ENCODE measurements at regions not wholly inside any gene's neighbourhood (a gene's known extent, or its start where the extent isn't known, plus 50 kb on each side); places are given as distances from the start of the nearest gene placed in this dataset.
"Not testable (repeated sequence)": the region's sequence is repeated elsewhere in the genome, so short reads cannot be mapped to it uniquely, and the experiment has no call there.

- Mint-ChIP-seq H3K4me3 (no peak overlapping the region), H3K36me3 (ENCODE audit: insufficient read depth in 2 of 2) (no peaks in the 10 kb centered on the region), H3K27ac (no peak overlapping the region), H3K27me3 (ENCODE audit: low read depth) (peaks cover 9% of the 10 kb centered on the region), H3K9me3 (no peaks in the 10 kb centered on the region), H3K4me1 (ENCODE audit: low read depth) (peaks cover 11% of the 10 kb centered on the region)
- no peak for ATAC-seq (replicated peaks in 1 of 2)
- DNase-seq: no peak
Measured at GRCh38 chr17:64773386-64773835, 111.3 kb upstream of the SMURF2 start.

- H3K27me3 Mint-ChIP-seq (ENCODE audit: low read depth): peaks cover 8% of the 10 kb centered on the region
- H3K27ac Mint-ChIP-seq: no peak overlapping the region
- no peaks in the 10 kb centered on the region for H3K9me3 Mint-ChIP-seq
- H3K4me1 Mint-ChIP-seq (ENCODE audit: low read depth): peaks cover 10% of the 10 kb centered on the region
- no peak for ATAC-seq (replicated peaks in 1 of 2)
- H3K36me3 Mint-ChIP-seq (ENCODE audit: insufficient read depth in 2 of 2): no peaks in the 10 kb centered on the region
- no peak for DNase-seq
- no peak overlapping the region for H3K4me3 Mint-ChIP-seq
Measured at GRCh38 chr17:64772845-64773299, 110.8 kb upstream of the SMURF2 start.

GRCh38 chr17:64771980-64772844 is 110.1 kb upstream of the SMURF2 start:
- no peak overlapping the region for H3K4me3 Mint-ChIP-seq
- H3K27me3 Mint-ChIP-seq (ENCODE audit: low read depth): peaks cover 1% of the 10 kb centered on the region
- H3K9me3 Mint-ChIP-seq: no peaks in the 10 kb centered on the region
- H3K27ac Mint-ChIP-seq: no peak overlapping the region
- peaks cover 4% of the 10 kb centered on the region for H3K4me1 Mint-ChIP-seq (ENCODE audit: low read depth)
- ATAC-seq (replicated peaks in 1 of 2): no peak
- H3K36me3 Mint-ChIP-seq (ENCODE audit: insufficient read depth in 2 of 2): no peaks in the 10 kb centered on the region
- no peak for DNase-seq

- no peaks in the 10 kb centered on the region for H3K27me3 Mint-ChIP-seq (ENCODE audit: low read depth)
- ATAC-seq (replicated peaks in 1 of 2) (no peak), DNase-seq (no peak)
- no peaks in the 10 kb centered on the region for H3K4me1 Mint-ChIP-seq (ENCODE audit: low read depth)
- H3K4me3 Mint-ChIP-seq: no peak overlapping the region
- H3K36me3 Mint-ChIP-seq (ENCODE audit: insufficient read depth in 2 of 2): no peaks in the 10 kb centered on the region
- H3K27ac Mint-ChIP-seq: no peak overlapping the region
- H3K9me3 Mint-ChIP-seq: no peaks in the 10 kb centered on the region
Measured at GRCh38 chr17:64769712-64770111, 107.6 kb upstream of the SMURF2 start.

GRCh38 chr17:64767269-64767997 is 105.3 kb upstream of the SMURF2 start:
- no peak for ATAC-seq (replicated peaks in 1 of 2)
- DNase-seq: no peak
- H3K4me1 Mint-ChIP-seq (ENCODE audit: low read depth): no peaks in the 10 kb centered on the region
- H3K36me3 Mint-ChIP-seq (ENCODE audit: insufficient read depth in 2 of 2): no peaks in the 10 kb centered on the region
- H3K4me3 Mint-ChIP-seq: no peak overlapping the region
- no peaks in the 10 kb centered on the region for H3K27me3 Mint-ChIP-seq (ENCODE audit: low read depth)
- H3K9me3 Mint-ChIP-seq: no peaks in the 10 kb centered on the region
- H3K27ac Mint-ChIP-seq: no peak overlapping the region

GRCh38 chr17:64765191-64765889 is 103.2 kb upstream of the SMURF2 start:
- Mint-ChIP-seq H3K27ac (no peak overlapping the region), H3K4me3 (no peak overlapping the region), H3K4me1 (ENCODE audit: low read depth) (no peaks in the 10 kb centered on the region), H3K9me3 (no peaks in the 10 kb centered on the region), H3K36me3 (ENCODE audit: insufficient read depth in 2 of 2) (no peaks in the 10 kb centered on the region), H3K27me3 (ENCODE audit: low read depth) (no peaks in the 10 kb centered on the region)
- no peak for DNase-seq
- no peak for ATAC-seq (replicated peaks in 1 of 2)

GRCh38 chr17:64750891-64751677 is 89.0 kb upstream of the SMURF2 start:
- Mint-ChIP-seq H3K4me1 (ENCODE audit: low read depth) (no peaks in the 10 kb centered on the region), H3K9me3 (no peaks in the 10 kb centered on the region), H3K27me3 (ENCODE audit: low read depth) (no peaks in the 10 kb centered on the region), H3K27ac (no peak overlapping the region), H3K36me3 (ENCODE audit: insufficient read depth in 2 of 2) (peaks cover 0 to 1% of the 10 kb centered on the region in 2 donors), H3K4me3 (no peak overlapping the region)
- DNase-seq (no peak), ATAC-seq (replicated peaks in 1 of 2) (no peak)

GRCh38 chr17:64750478-64750877 is 88.4 kb upstream of the SMURF2 start:
- Mint-ChIP-seq H3K27me3 (ENCODE audit: low read depth) (no peaks in the 10 kb centered on the region), H3K4me3 (no peak overlapping the region), H3K9me3 (no peaks in the 10 kb centered on the region), H3K27ac (no peak overlapping the region), H3K36me3 (ENCODE audit: insufficient read depth in 2 of 2) (peaks cover 0 to 1% of the 10 kb centered on the region in 2 donors), H3K4me1 (ENCODE audit: low read depth) (no peaks in the 10 kb centered on the region)
- DNase-seq (no peak), ATAC-seq (replicated peaks in 1 of 2) (no peak)

- DNase-seq: no peak
- Mint-ChIP-seq H3K27ac (no peak overlapping the region), H3K36me3 (ENCODE audit: insufficient read depth in 2 of 2) (peaks cover 0 to 1% of the 10 kb centered on the region in 2 donors), H3K4me1 (ENCODE audit: low read depth) (no peaks in the 10 kb centered on the region), H3K9me3 (no peaks in the 10 kb centered on the region), H3K27me3 (ENCODE audit: low read depth) (no peaks in the 10 kb centered on the region), H3K4me3 (no peak overlapping the region)
- ATAC-seq (replicated peaks in 1 of 2): no peak
Measured at GRCh38 chr17:64749306-64749705, 87.2 kb upstream of the SMURF2 start.

- Mint-ChIP-seq H3K4me3 (no peak overlapping the region), H3K27me3 (ENCODE audit: low read depth) (no peaks in the 10 kb centered on the region), H3K9me3 (no peaks in the 10 kb centered on the region), H3K4me1 (ENCODE audit: low read depth) (no peaks in the 10 kb centered on the region), H3K36me3 (ENCODE audit: insufficient read depth in 2 of 2) (no peaks in the 10 kb centered on the region), H3K27ac (no peak overlapping the region)
- no peak for ATAC-seq (replicated peaks in 1 of 2)
- DNase-seq: no peak
Measured at GRCh38 chr17:64747938-64748540, 85.9 kb upstream of the SMURF2 start.

- Mint-ChIP-seq H3K9me3 (no peaks in the 10 kb centered on the region), H3K27me3 (ENCODE audit: low read depth) (no peaks in the 10 kb centered on the region), H3K4me3 (no peak overlapping the region), H3K27ac (no peak overlapping the region), H3K36me3 (ENCODE audit: insufficient read depth in 2 of 2) (no peaks in the 10 kb centered on the region), H3K4me1 (ENCODE audit: low read depth) (peaks cover 10% of the 10 kb centered on the region)
- ATAC-seq (replicated peaks in 1 of 2): no peak
- DNase-seq: no peak
Measured at GRCh38 chr17:64742326-64742725, 80.2 kb upstream of the SMURF2 start.

GRCh38 chr17:64741916-64742315 is 79.8 kb upstream of the SMURF2 start:
- not testable (repeated sequence) for DNase-seq; H3K4me3 Mint-ChIP-seq; ATAC-seq (replicated peaks in 1 of 2); H3K27ac Mint-ChIP-seq; H3K27me3 Mint-ChIP-seq (ENCODE audit: low read depth); H3K9me3 Mint-ChIP-seq; H3K36me3 Mint-ChIP-seq (ENCODE audit: insufficient read depth in 2 of 2)
- H3K4me1 Mint-ChIP-seq (ENCODE audit: low read depth): peaks cover 14% of the 10 kb centered on the region

Measured in activated T-cell treated with anti-CD3 and anti-CD28 coated beads, Interleukin-2, amount 50 U/mL, for 72 hours (primary cell).